HepG2 (cell line): ENCODE measurements at regions not wholly inside any gene's neighbourhood (a gene's known extent, or its start where the extent isn't known, plus 50 kb on each side); places are given as distances from the start of the nearest gene placed in this dataset.

Source experiments
- ATAC-seq: fragments of 200-7000 bp; cut with Tn5 transposase; 3 replicates; pipeline ENCODE4 v1.9.1; 2020; ENCODE audit warnings: mild to moderate bottlenecking, moderate library complexity
- BruUV-seq: library from RNA; stranded (reverse); fragments of 400-500 nt; replicated peaks from 2 replicates; lab custom pipeline; 2021; lab: Mats Ljungman, UMichigan
- CTCF ChIA-PET: fragments of 300-600 bp; formaldehyde crosslinking; extraction: SDS; loops from one replicate; lab custom pipeline; 2021; ENCODE audit warnings: low total read pairs, inconsistent platforms, low intra/inter-chr PET ratio; lab: Yijun Ruan, JAX
- POLR2A ChIA-PET: fragments of 350-600 bp; sonication (Branson Sonifier 250); formaldehyde crosslinking; loops from one replicate; lab custom pipeline; 2020; ENCODE audit warnings: antibody characterized with exemption, inconsistent platforms; lab: Yijun Ruan, JAX
- DNase-seq: peaks from one replicate; pipeline ENCODE4 v3.0.0-alpha.2; 2015; ENCODE audit warnings: low spot score
- FAIRE-seq: peaks from 3 replicates; lab custom pipeline; 2011; peaks lifted over from hg19 to GRCh38; lab: Jason Lieb, UNC
- H2AFZ ChIP-seq: one replicate; pipeline ENCODE4 v1.6.1; 2011; ENCODE audit warnings: low read length, inconsistent platforms
- H3K27ac ChIP-seq: fragments of 300-600 bp; 3 replicates; pipeline ENCODE4 v1.8.0; 2011; ENCODE audit warnings: mixed run types, mild to moderate bottlenecking, mixed read lengths, low read length, inconsistent platforms; ENCODE audit not compliant: insufficient read depth; ENCODE audit errors: extremely low read length
- H3K27me3 ChIP-seq, 2 experiments: fragments of 200-600 bp in 1 of 2; 2 replicates in 1 of 2; 3 replicates in 1 of 2; pipeline versions ENCODE4 v1.6.0 to v1.8.0; 2011; ENCODE audit warnings: low read length in 2 of 2, mild to moderate bottlenecking in 2 of 2, moderate library complexity in 2 of 2, inconsistent platforms in 1 of 2; ENCODE audit not compliant: insufficient read depth in 2 of 2, control insufficient read depth in 1 of 2
- H3K36me3 ChIP-seq, 2 experiments: fragments of 200-600 bp in 1 of 2; replicated peaks in 1 of 2; 2 replicates in 1 of 2; 3 replicates in 1 of 2; pipeline versions ENCODE4 v1.5.1 to v1.8.0; 2011; ENCODE audit warnings: low read length in 2 of 2, inconsistent platforms in 1 of 2; ENCODE audit not compliant: insufficient read depth in 2 of 2, control insufficient read depth in 1 of 2
- H3K4me1 ChIP-seq: 2 replicates; pipeline ENCODE4 v1.5.1; 2012; ENCODE audit warnings: low read length, inconsistent platforms; ENCODE audit not compliant: insufficient read depth
- H3K4me2 ChIP-seq: 2 replicates; pipeline ENCODE4 v1.6.0; 2011; ENCODE audit warnings: low read depth, low read length, inconsistent platforms
- H3K4me3 ChIP-seq, 3 experiments: fragments of 200-600 bp in 1 of 3; sonication (generic), shearing (Covaris generic) in 1 of 3; replicated peaks in 1 of 3; 2 replicates each; pipeline ENCODE4 v1.5.1; 2011 to 2016; ENCODE audit warnings: low read length in 3 of 3, inconsistent platforms in 2 of 3, low read depth in 2 of 3, mild to moderate bottlenecking in 2 of 3, control low read depth in 1 of 3, mixed read lengths in 1 of 3; ENCODE audit not compliant: insufficient read depth in 1 of 3
- H3K79me2 ChIP-seq: one replicate; pipeline ENCODE4 v1.6.1; 2011; ENCODE audit warnings: low read length, inconsistent platforms; ENCODE audit not compliant: insufficient read depth
- H3K9ac ChIP-seq: 2 replicates; pipeline ENCODE4 v1.6.0; 2011; ENCODE audit warnings: mild to moderate bottlenecking, low read depth, low read length, inconsistent platforms; ENCODE audit not compliant: insufficient read depth
- H3K9me3 ChIP-seq: 2 replicates; pipeline ENCODE4 v1.5.1; 2012; ENCODE audit warnings: mild to moderate bottlenecking, low read length
- H4K20me1 ChIP-seq: 2 replicates; pipeline ENCODE4 v1.6.0; 2011; ENCODE audit warnings: inconsistent platforms, mild to moderate bottlenecking, low read length, moderate library complexity; ENCODE audit not compliant: insufficient read depth
- ARNTL ChIP-seq: sonication (generic); formaldehyde crosslinking; IDR thresholded peaks from 2 replicates; pipeline ENCODE4 v1.4.0; 2020; ENCODE audit warnings: mild to moderate bottlenecking, missing genetic modification reagents
- GPBP1L1 ChIP-seq: sonication (generic); formaldehyde crosslinking; IDR thresholded peaks from 2 replicates; pipeline ENCODE4 v1.5.0; 2020; ENCODE audit warnings: mild to moderate bottlenecking, missing genetic modification reagents
- MAZ ChIP-seq, 2 experiments: sonication (generic) in 1 of 2; formaldehyde crosslinking in 1 of 2; IDR thresholded peaks; 2 replicates each; pipeline versions ENCODE4 v1.5.0 to v1.6.1; 2012 to 2020; ENCODE audit warnings: low read depth in 2 of 2, mild to moderate bottlenecking in 2 of 2, borderline replicate concordance in 1 of 2, improper control_type of control experiment in 1 of 2, low read length in 1 of 2, missing genetic modification reagents in 1 of 2, moderate library complexity in 1 of 2
- NPAS2 ChIP-seq: sonication (generic); formaldehyde crosslinking; IDR thresholded peaks from 2 replicates; pipeline ENCODE4 v1.8.0; 2022; ENCODE audit warnings: mild to moderate bottlenecking, missing genetic modification reagents, borderline replicate concordance
- THYN1 ChIP-seq: sonication (generic); formaldehyde crosslinking; IDR thresholded peaks from 2 replicates; pipeline ENCODE4 v1.8.1; 2023; ENCODE audit warnings: low read depth, mild to moderate bottlenecking, moderate library complexity, missing genetic modification reagents, borderline replicate concordance
- ZBTB33 ChIP-seq: sonication (generic); formaldehyde crosslinking; IDR thresholded peaks from 2 replicates; pipeline ENCODE4 v1.4.0; 2020; ENCODE audit warnings: missing genetic modification reagents
- ZNF251 ChIP-seq: sonication (generic); formaldehyde crosslinking; IDR thresholded peaks from 2 replicates; pipeline ENCODE4 v1.9.0; 2021; ENCODE audit warnings: mild to moderate bottlenecking, missing genetic modification reagents
- ZNF280D ChIP-seq: sonication (generic); formaldehyde crosslinking; IDR thresholded peaks from 2 replicates; pipeline ENCODE4 v1.5.1; 2020; ENCODE audit warnings: mild to moderate bottlenecking, missing genetic modification reagents
- ZNF468 ChIP-seq: sonication (generic); formaldehyde crosslinking; IDR thresholded peaks from 2 replicates; pipeline ENCODE4 v1.8.0; 2022; ENCODE audit warnings: mild to moderate bottlenecking, moderate library complexity, missing genetic modification reagents
- ZNF564 ChIP-seq: sonication (generic); formaldehyde crosslinking; IDR thresholded peaks from 2 replicates; pipeline ENCODE4 v1.8.1; 2023; ENCODE audit warnings: mild to moderate bottlenecking, missing genetic modification reagents
- ZNF746 ChIP-seq: sonication (generic); formaldehyde crosslinking; IDR thresholded peaks from 2 replicates; pipeline ENCODE4 v1.8.0; 2022; ENCODE audit warnings: mild to moderate bottlenecking, missing genetic modification reagents
- WGBS: methylation state at CpG from one replicate; pipeline ENCODE4 v1.1.6; 2017; ENCODE audit warnings: low lambda C conversion rate; 5-methylcytosine and 5-hydroxymethylcytosine counted together
- in situ Hi-C: cut with HindIII; loops from 2 replicates; pipeline ENCODE4 v1.10.0; 2017; ENCODE audit warnings: low pct_unique_long_range_greater_than_20kb; ENCODE audit not compliant: extremely low pct_ligation_motif_present
- intact Hi-C: fragments of 100-400 bp; cut with micrococcal nuclease; formaldehyde crosslinking; loops from one replicate; pipeline ENCODE4 v1.10.0; 2022; ENCODE audit not compliant: unreplicated experiment

DNA sequence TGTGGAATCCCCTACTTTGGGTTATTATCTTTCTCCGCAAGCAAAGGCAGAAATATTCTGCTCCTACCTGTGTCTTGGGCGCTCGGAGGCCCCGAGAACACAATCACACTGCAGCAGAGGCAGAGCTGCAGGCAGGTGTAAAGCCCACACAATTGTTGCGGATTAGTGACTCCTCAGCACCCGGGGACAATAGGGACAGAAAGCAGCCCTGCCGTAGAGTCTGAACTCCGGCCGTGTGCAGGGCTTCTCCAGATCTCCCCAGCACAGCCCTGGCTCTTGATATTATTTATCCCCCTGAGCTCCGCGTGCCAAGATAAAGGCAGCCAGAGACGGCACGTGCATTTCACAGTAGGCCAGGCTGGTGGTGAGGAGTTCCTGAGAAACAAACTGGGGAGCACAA is 229.2 kb downstream of the EN1 start:
- no peak for ATAC-seq
- POLR2A ChIA-PET = no interaction called here
- Histone ChIP-seq H3K36me3 (no peaks in the 10 kb centered on the region), H3K4me1 (peaks cover 6% of the 10 kb centered on the region; the same call in 1 of the 2 replicates), H3K9me3 (no peaks in the 10 kb centered on the region), H3K79me2 (no peaks in the 10 kb centered on the region), H3K27me3 (peaks cover 0 to 7% of the 10 kb centered on the region in 2 experiments; a peak in 1 of 5 replicates), H3K4me2 (no peak overlapping the region), H3K4me3 (no peak overlapping the region), H4K20me1 (no peaks in the 10 kb centered on the region), H3K9ac (no peak overlapping the region), H2AFZ (no peak overlapping the region), H3K27ac (no peak overlapping the region)
- in situ Hi-C loops = no loop called here
- CTCF ChIA-PET = no interaction called here
- no peak for TF ChIP-seq MAZ (IDR thresholded peaks at IDR 0.05; ENCODE audit: borderline replicate concordance, low read depth, low read length)
- no peak for TF ChIP-seq MAZ (CRISPR knock-in tag; IDR thresholded peaks at IDR 0.05; ENCODE audit: low read depth)
- TF ChIP-seq ZNF564 (CRISPR knock-in tag) = no peak
- no peak for TF ChIP-seq ZBTB33 (CRISPR knock-in tag)
- TF ChIP-seq ARNTL = no peak
- TF ChIP-seq ZNF468 (CRISPR knock-in tag) = no peak
- TF ChIP-seq NPAS2 (CRISPR knock-in tag) = no peak
- no peak for TF ChIP-seq ZNF280D (CRISPR knock-in tag)
- no peak for TF ChIP-seq THYN1
- TF ChIP-seq ZNF746 (CRISPR knock-in tag) = no peak
- no peak for TF ChIP-seq GPBP1L1 (CRISPR knock-in tag)
- TF ChIP-seq ZNF251 (CRISPR knock-in tag) = no peak
- intact Hi-C loops = no loop called here
- no peak for FAIRE-seq
- no peak for DNase-seq
- no TSS peak for BruUV-seq
- WGBS = 51% methylated on average over 13 of the region's 13 CpGs
